ENCODE measurements at regions not wholly inside any gene's neighbourhood (a gene's known extent, or its start where the extent isn't known, plus 50 kb on each side); places are given as distances from the start of the nearest gene placed in this dataset.

DNA sequence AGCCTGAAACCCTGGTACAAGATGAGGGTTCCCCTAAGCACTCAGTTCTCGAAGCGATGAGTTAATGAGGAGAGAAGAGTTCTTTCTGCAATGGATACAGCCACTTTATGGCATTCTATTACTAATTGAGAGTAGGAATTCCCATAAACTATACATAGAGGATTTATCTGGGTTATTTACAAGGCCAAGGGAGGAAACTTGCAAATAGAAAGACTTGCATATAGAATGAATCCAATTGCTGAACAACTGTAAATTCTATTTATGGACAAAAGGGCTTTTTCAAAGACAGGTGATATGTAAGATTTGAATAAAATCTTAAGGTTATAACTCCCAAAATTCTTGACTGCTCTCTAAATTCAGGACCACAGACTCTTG lies 182.2 kb downstream of the PPARGC1A start:
- intact Hi-C loops (cut with DNase I) = no loop called here
- TF ChIP-seq, protein P1, sequence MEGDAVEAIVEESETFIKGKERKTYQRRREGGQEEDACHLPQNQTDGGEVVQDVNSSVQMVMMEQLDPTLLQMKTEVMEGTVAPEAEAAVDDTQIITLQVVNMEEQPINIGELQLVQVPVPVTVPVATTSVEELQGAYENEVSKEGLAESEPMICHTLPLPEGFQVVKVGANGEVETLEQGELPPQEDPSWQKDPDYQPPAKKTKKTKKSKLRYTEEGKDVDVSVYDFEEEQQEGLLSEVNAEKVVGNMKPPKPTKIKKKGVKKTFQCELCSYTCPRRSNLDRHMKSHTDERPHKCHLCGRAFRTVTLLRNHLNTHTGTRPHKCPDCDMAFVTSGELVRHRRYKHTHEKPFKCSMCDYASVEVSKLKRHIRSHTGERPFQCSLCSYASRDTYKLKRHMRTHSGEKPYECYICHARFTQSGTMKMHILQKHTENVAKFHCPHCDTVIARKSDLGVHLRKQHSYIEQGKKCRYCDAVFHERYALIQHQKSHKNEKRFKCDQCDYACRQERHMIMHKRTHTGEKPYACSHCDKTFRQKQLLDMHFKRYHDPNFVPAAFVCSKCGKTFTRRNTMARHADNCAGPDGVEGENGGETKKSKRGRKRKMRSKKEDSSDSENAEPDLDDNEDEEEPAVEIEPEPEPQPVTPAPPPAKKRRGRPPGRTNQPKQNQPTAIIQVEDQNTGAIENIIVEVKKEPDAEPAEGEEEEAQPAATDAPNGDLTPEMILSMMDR (IDR thresholded peaks at IDR 0.05) = no peak
- no peak for DNase-seq (ENCODE audit: low spot score in 2 of 2)
- Histone ChIP-seq H3K4me1 (no peaks in the 10 kb centered on the region), H3K36me3 (no peaks in the 10 kb centered on the region), H3K4me3 (no peak overlapping the region), H3K27me3 (no peaks in the 10 kb centered on the region), H3K27ac (no peak overlapping the region), H3K9me3 (no peaks in the 10 kb centered on the region)

GRCh38 chr4:23706972-23707651 lies 182.7 kb downstream of the PPARGC1A start:
- H3K4me3 ChIP-seq = no peak overlapping the region
- no peaks in the 10 kb centered on the region for H3K4me1 ChIP-seq
- intact Hi-C loops (cut with DNase I) = no loop called here
- TF ChIP-seq, protein P1 (IDR thresholded peaks at IDR 0.05) = no peak
- no peaks in the 10 kb centered on the region for H3K27me3 ChIP-seq
- no peak overlapping the region for H3K27ac ChIP-seq
- DNase-seq (ENCODE audit: low spot score in 2 of 2) = no peak
- no peaks in the 10 kb centered on the region for H3K9me3 ChIP-seq
- H3K36me3 ChIP-seq = no peaks in the 10 kb centered on the region

- Histone ChIP-seq H3K4me3 (no peak overlapping the region), H3K9me3 (no peaks in the 10 kb centered on the region), H3K27me3 (no peaks in the 10 kb centered on the region), H3K27ac (no peak overlapping the region), H3K4me1 (no peaks in the 10 kb centered on the region), H3K36me3 (no peaks in the 10 kb centered on the region)
- no peak for DNase-seq (ENCODE audit: low spot score in 2 of 2)
- intact Hi-C loops (cut with DNase I) = no loop called here
- TF ChIP-seq, protein P1 (IDR thresholded peaks at IDR 0.05) = no peak
Observed at GRCh38 chr4:23700197-23700596, 189.7 kb downstream of the PPARGC1A start.

DNA sequence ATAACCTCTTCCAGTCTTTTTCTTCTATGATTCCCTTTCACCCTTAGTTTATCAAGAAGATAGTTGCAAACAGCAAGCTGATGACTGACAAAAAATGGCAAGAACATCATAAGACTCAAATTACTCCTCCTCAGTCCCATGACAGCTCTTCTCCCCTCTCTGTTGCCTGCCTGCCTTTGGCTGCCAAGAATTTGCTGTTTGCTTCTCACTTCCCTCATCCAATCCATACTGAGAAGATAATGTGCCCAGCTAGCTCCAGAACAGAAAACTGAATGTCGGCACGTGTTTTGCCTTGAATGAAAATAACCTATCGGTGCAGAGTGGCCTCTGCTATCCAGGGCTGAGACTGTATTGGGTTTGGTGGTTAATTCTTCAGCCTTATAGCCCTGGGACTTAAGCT lies 192.1 kb downstream of the PPARGC1A start:
- H3K9me3 ChIP-seq = no peaks in the 10 kb centered on the region
- no peaks in the 10 kb centered on the region for H3K4me1 ChIP-seq
- H3K27me3 ChIP-seq = no peaks in the 10 kb centered on the region
- intact Hi-C loops (cut with DNase I) = no loop called here
- no peaks in the 10 kb centered on the region for H3K36me3 ChIP-seq
- H3K4me3 ChIP-seq = no peak overlapping the region
- no peak overlapping the region for H3K27ac ChIP-seq
- TF ChIP-seq, protein P1 (IDR thresholded peaks at IDR 0.05) = no peak
- DNase-seq (ENCODE audit: low spot score in 2 of 2) = no peak

DNA sequence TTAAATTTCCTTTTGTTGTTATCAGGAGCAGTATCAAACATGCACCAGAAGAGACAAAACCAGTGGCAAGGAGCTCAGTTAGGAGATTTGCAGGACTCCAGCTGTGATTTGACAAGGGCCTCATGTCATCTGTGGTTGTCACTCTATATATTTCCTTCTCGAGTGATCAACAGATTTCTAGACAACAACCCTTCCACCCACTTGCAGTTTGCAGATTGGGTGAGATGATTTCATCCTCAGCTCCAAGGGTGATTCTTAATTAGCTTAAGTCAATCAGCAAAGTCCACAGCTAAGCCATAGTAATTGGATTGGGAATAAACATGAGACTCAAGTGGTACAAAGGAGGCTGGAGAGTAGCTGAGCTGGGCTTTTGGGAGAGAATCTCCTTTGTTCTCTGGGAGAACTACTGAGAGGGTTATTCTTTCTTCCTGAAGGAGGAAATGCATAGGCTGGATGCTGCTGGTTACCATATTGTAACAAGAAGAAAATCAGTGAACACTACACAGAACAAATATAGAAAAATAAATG lies 192.8 kb downstream of the PPARGC1A start:
- Histone ChIP-seq H3K9me3 (no peaks in the 10 kb centered on the region), H3K27me3 (no peaks in the 10 kb centered on the region), H3K36me3 (no peaks in the 10 kb centered on the region), H3K27ac (no peak overlapping the region), H3K4me1 (no peaks in the 10 kb centered on the region), H3K4me3 (no peak overlapping the region)
- intact Hi-C loops (cut with DNase I) = no loop called here
- DNase-seq (ENCODE audit: low spot score in 2 of 2) = no peak
- TF ChIP-seq, protein P1 (IDR thresholded peaks at IDR 0.05) = no peak
